H1 (cell line): ENCODE measurements at regions not wholly inside any gene's neighbourhood (a gene's known extent, or its start where the extent isn't known, plus 50 kb on each side); places are given as distances from the start of the nearest gene placed in this dataset.
"Not testable (repeated sequence)": the region's sequence is repeated elsewhere in the genome, so short reads cannot be mapped to it uniquely, and the experiment has no call there.

ENCODE experiments used
- CTCF ChIA-PET: fragments of 300-600 bp; sonication (Branson Sonifier 250); formaldehyde crosslinking; loops from one replicate; lab custom pipeline; 2021; ENCODE audit not compliant: partially characterized antibody; lab: Charles Lee
- POLR2A ChIA-PET: fragments of 300-600 bp; sonication (Branson Sonifier 250); formaldehyde crosslinking; loops from one replicate; lab custom pipeline; 2021; ENCODE audit warnings: inconsistent platforms; ENCODE audit not compliant: partially characterized antibody; lab: Charles Lee
- DNase-seq, 2 experiments: peaks; one replicate each; pipeline versions ENCODE4 v3.0.0 to v3.0.0-alpha.2; 2010 to 2022; ENCODE audit warnings: low spot score in 2 of 2, low read depth in 1 of 2, mixed read lengths in 1 of 2
- FAIRE-seq: peaks from 2 replicates; lab custom pipeline; 2011; peaks lifted over from hg19 to GRCh38; lab: Jason Lieb, UNC
- H2AFZ ChIP-seq: 2 replicates; pipeline ENCODE4 v1.8.1; 2012; ENCODE audit warnings: low read length, inconsistent platforms
- H2AK5ac ChIP-seq: 2 replicates; pipeline ENCODE4 v1.6.1; 2013; ENCODE audit warnings: low read depth, low read length
- H2BK120ac ChIP-seq: replicated peaks from 2 replicates; pipeline ENCODE3; 2013; ENCODE audit warnings: low read depth, low read length, inconsistent platforms
- H2BK12ac ChIP-seq: 2 replicates; pipeline ENCODE4 v1.6.1; 2013; ENCODE audit warnings: low read depth, low read length
- H2BK15ac ChIP-seq: 2 replicates; pipeline ENCODE4 v1.6.1; 2013; ENCODE audit warnings: low read length
- H2BK20ac ChIP-seq: 2 replicates; pipeline ENCODE4 v1.6.1; 2013; ENCODE audit warnings: low read length
- H2BK5ac ChIP-seq: 2 replicates; pipeline ENCODE4 v1.6.1; 2013; ENCODE audit warnings: low read depth, low read length
- H3K14ac ChIP-seq: 2 replicates; pipeline ENCODE4 v1.6.1; 2013; ENCODE audit warnings: inconsistent platforms; ENCODE audit not compliant: insufficient read length
- H3K18ac ChIP-seq: 2 replicates; pipeline ENCODE4 v1.6.1; 2013; ENCODE audit warnings: low read length; ENCODE audit errors: extremely low read depth
- H3K23ac ChIP-seq: 2 replicates; pipeline ENCODE4 v1.6.1; 2013; ENCODE audit warnings: inconsistent platforms; ENCODE audit not compliant: insufficient read length
- H3K23me2 ChIP-seq: 2 replicates; pipeline ENCODE4 v1.6.1; 2013; ENCODE audit warnings: low read depth, low read length
- H3K27ac ChIP-seq: 2 replicates; pipeline ENCODE4 v1.6.1; 2011; ENCODE audit warnings: low read depth, low read length, inconsistent platforms
- H3K27me3 ChIP-seq, 4 experiments: replicated peaks in 1 of 4; 1 replicate in 1 of 4; 2 replicates in 3 of 4; pipeline versions ENCODE4 v1.6.1 to v1.8.1; 2011 to 2013; ENCODE audit warnings: low read length in 3 of 4, mild to moderate bottlenecking in 3 of 4, inconsistent platforms in 2 of 4, mixed read lengths in 2 of 4, moderate library complexity in 1 of 4; ENCODE audit not compliant: control insufficient read depth in 3 of 4, insufficient read depth in 3 of 4; ENCODE audit errors: extremely low read depth in 1 of 4
- H3K36me3 ChIP-seq, 4 experiments: 2 replicates each; pipeline versions ENCODE4 v1.6.1 to v1.8.1; 2011 to 2013; ENCODE audit warnings: mild to moderate bottlenecking in 4 of 4, low read length in 3 of 4, moderate library complexity in 2 of 4, control low read depth in 1 of 4, inconsistent platforms in 1 of 4; ENCODE audit not compliant: insufficient read depth in 4 of 4, control insufficient read depth in 2 of 4
- H3K4ac ChIP-seq: replicated peaks from 2 replicates; pipeline ENCODE3; 2013; ENCODE audit warnings: low read length, low read depth, mixed read lengths, inconsistent platforms; ENCODE audit not compliant: insufficient read length
- H3K4me1 ChIP-seq, 4 experiments: replicated peaks in 1 of 4; 1 replicate in 1 of 4; 2 replicates in 3 of 4; pipeline versions ENCODE4 v1.6.1 to v1.8.1; 2011 to 2013; ENCODE audit warnings: low read length in 3 of 4, inconsistent platforms in 2 of 4, mixed read lengths in 1 of 4; ENCODE audit not compliant: insufficient read depth in 4 of 4, control insufficient read depth in 3 of 4
- H3K4me2 ChIP-seq, 2 experiments: 2 replicates each; pipeline versions ENCODE4 v1.6.1 to v1.8.1; 2011 to 2013; ENCODE audit warnings: low read depth in 2 of 2, low read length in 2 of 2, control low read depth in 1 of 2, inconsistent platforms in 1 of 2, mild to moderate bottlenecking in 1 of 2; ENCODE audit not compliant: insufficient read depth in 1 of 2
- H3K4me3 ChIP-seq, 4 experiments: fragments of 200-600, 300-600 bp in 1 of 4; sonication (generic), shearing (Covaris generic), sonication (Bioruptor Twin) in 1 of 4; 2 replicates each; pipeline versions ENCODE4 v1.5.1 to v1.8.1; 2011 to 2016; ENCODE audit warnings: low read length in 4 of 4, low read depth in 3 of 4, control low read depth in 2 of 4, inconsistent platforms in 2 of 4, mild to moderate bottlenecking in 2 of 4, mixed read lengths in 1 of 4, moderate library complexity in 1 of 4; ENCODE audit not compliant: insufficient read depth in 2 of 4; ENCODE audit errors: extremely low read depth in 1 of 4
- H3K56ac ChIP-seq: replicated peaks from 2 replicates; pipeline ENCODE3; 2013; ENCODE audit warnings: low read depth, mild to moderate bottlenecking, mixed read lengths, low read length, inconsistent platforms; ENCODE audit not compliant: insufficient read length
- H3K79me1 ChIP-seq: 2 replicates; pipeline ENCODE4 v1.6.1; 2013; ENCODE audit warnings: low read depth, low read length, control low read depth
- H3K79me2 ChIP-seq, 2 experiments: 2 replicates each; pipeline versions ENCODE4 v1.6.1 to v1.8.1; 2012 to 2013; ENCODE audit warnings: low read length in 2 of 2, mild to moderate bottlenecking in 2 of 2, inconsistent platforms in 1 of 2; ENCODE audit not compliant: insufficient read depth in 2 of 2, control insufficient read depth in 1 of 2
- H3K9ac ChIP-seq, 4 experiments: replicated peaks in 1 of 4; 1 replicate in 1 of 4; 2 replicates in 3 of 4; pipeline versions ENCODE4 v1.6.1 to v1.8.1; 2011 to 2013; ENCODE audit warnings: low read depth in 3 of 4, low read length in 3 of 4, control low read depth in 2 of 4, mild to moderate bottlenecking in 2 of 4, moderate library complexity in 2 of 4, inconsistent platforms in 1 of 4; ENCODE audit errors: extremely low read depth in 1 of 4
- H3K9me3 ChIP-seq, 2 experiments: 2 replicates each; pipeline versions ENCODE4 v1.6.1 to v1.8.1; 2012 to 2013; ENCODE audit warnings: mild to moderate bottlenecking in 2 of 2, moderate library complexity in 2 of 2, control low read depth in 1 of 2, inconsistent platforms in 1 of 2, low read depth in 1 of 2, low read length in 1 of 2, mixed read lengths in 1 of 2; ENCODE audit not compliant: insufficient read depth in 2 of 2
- H4K20me1 ChIP-seq, 2 experiments: replicated peaks in 1 of 2; 2 replicates each; pipeline versions ENCODE3 to v1.8.1; 2011 to 2013; ENCODE audit warnings: inconsistent platforms in 2 of 2, low read length in 2 of 2, mild to moderate bottlenecking in 1 of 2; ENCODE audit not compliant: insufficient read depth in 2 of 2, control insufficient read depth in 1 of 2
- H4K5ac ChIP-seq: 2 replicates; pipeline ENCODE4 v1.6.1; 2013; ENCODE audit warnings: low read length, low read depth, mixed read lengths, inconsistent platforms; ENCODE audit not compliant: insufficient read length
- H4K8ac ChIP-seq: 2 replicates; pipeline ENCODE4 v1.8.0; 2013; ENCODE audit warnings: mild to moderate bottlenecking, moderate library complexity, low read length, inconsistent platforms; ENCODE audit not compliant: insufficient read depth; ENCODE audit errors: extremely low read depth
- H4K91ac ChIP-seq: replicated peaks from 2 replicates; pipeline ENCODE3; 2013; ENCODE audit warnings: low read length, mixed read lengths, inconsistent platforms; ENCODE audit not compliant: insufficient read length
- WGBS, 2 experiments: shearing (Covaris generic) in 1 of 2; methylation state at CpG; one replicate each; pipeline versions ENCODE4 v1.1.6 to v1.1.7; 2013 to 2015; ENCODE audit warnings: low lambda C conversion rate in 2 of 2, mixed read lengths in 2 of 2, inconsistent platforms in 1 of 2, low coverage in 1 of 2, missing lambda C conversion rate in 1 of 2; ENCODE audit not compliant: insufficient replicate concordance in 2 of 2, insufficient coverage in 1 of 2, insufficient read length in 1 of 2; ENCODE audit errors: extremely low coverage in 1 of 2, missing lambda C conversion rate in 1 of 2; 5-methylcytosine and 5-hydroxymethylcytosine counted together

DNA sequence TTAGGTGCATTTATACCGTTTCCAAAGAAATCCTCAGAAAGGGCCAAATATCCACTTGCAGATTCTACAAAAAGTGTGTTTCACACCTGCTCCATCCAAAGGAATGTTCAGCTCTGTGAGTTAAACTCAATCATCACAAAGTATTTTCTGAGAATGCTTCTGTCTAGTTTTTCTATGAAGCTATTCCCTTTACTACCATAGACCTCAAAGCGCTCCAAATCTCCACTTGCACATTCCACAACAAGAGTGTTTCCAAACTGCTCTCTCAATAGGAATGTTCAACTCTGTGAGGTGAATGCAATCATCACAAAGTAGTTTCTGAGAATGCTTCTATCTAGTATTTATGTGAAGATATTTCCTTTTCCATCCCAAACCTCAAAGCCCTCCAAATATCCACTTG lies 412.7 kb upstream of the WSB1 start:
- POLR2A ChIA-PET, H2AFZ ChIP-seq, FAIRE-seq, H3K4me2 ChIP-seq, H4K20me1 ChIP-seq, H3K4me3 ChIP-seq, H3K4me1 ChIP-seq, H3K9ac ChIP-seq, H3K79me1 ChIP-seq, H3K36me3 ChIP-seq, H2BK12ac ChIP-seq, CTCF ChIA-PET, H3K27me3 ChIP-seq, H4K5ac ChIP-seq, H3K79me2 ChIP-seq, H3K23ac ChIP-seq, H2BK120ac ChIP-seq, H3K27ac ChIP-seq, H3K56ac ChIP-seq, H2BK15ac ChIP-seq, H3K4ac ChIP-seq, DNase-seq, H3K18ac ChIP-seq, H4K8ac ChIP-seq, H2BK20ac ChIP-seq, H2AK5ac ChIP-seq, H3K14ac ChIP-seq, H2BK5ac ChIP-seq, H4K91ac ChIP-seq: not testable (repeated sequence)
- peaks cover 15% of the 10 kb centered on the region; the same call in 1 of the 2 replicates for H3K23me2 ChIP-seq
- peaks cover 12 to 35% of the 10 kb centered on the region in 2 experiments; a peak in 3 of 4 replicates for H3K9me3 ChIP-seq
- no CpG with 5 or more reads among the region's 2 CpGs for WGBS, 2 experiments

DNA sequence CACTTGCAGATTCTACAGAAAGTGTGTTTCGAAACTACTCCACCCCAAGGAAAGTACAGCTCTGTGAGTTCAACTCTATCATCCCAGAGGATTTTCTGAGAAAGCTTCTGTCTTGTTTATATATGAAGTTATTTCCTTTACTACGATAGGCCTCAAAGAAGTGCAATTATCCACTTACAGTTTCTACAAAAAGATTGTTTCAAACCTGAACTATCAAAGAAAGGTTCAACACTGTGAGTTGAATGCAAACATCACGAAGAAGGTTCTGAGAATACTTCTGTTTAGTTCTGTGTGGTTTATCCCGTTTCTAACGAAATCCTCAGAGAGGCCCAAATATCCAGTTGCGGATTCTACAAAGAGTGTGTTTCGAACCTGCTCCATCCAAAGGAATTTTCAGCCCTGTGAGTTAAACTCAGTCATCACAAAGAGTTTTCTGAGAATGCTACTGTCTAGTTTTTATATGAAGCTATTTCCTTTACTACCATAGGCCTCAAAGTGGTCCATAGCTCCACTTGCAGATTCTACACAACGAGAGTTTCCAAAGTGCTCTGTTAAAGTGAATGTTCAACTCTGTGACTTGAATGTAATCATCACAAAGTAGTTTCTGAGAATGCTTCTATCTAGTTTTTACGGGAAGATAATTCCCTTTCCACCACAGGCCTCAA lies 411.7 kb upstream of the WSB1 start:
- CTCF ChIA-PET, H2BK15ac ChIP-seq, H2AK5ac ChIP-seq, H3K4me2 ChIP-seq, H3K27ac ChIP-seq, H4K8ac ChIP-seq, H3K9ac ChIP-seq, DNase-seq, H4K5ac ChIP-seq, FAIRE-seq, H2BK120ac ChIP-seq, H2BK5ac ChIP-seq, H2BK12ac ChIP-seq, H2BK20ac ChIP-seq, H3K79me1 ChIP-seq, POLR2A ChIA-PET, H3K27me3 ChIP-seq, H3K4ac ChIP-seq, H3K4me1 ChIP-seq, H3K56ac ChIP-seq, H3K79me2 ChIP-seq, H3K36me3 ChIP-seq, H4K20me1 ChIP-seq, H2AFZ ChIP-seq, H3K23ac ChIP-seq, H3K14ac ChIP-seq, H3K18ac ChIP-seq, H4K91ac ChIP-seq, H3K4me3 ChIP-seq: not testable (repeated sequence)
- Histone ChIP-seq H3K9me3 (peaks cover 12 to 28% of the 10 kb centered on the region in 2 experiments; a peak in 3 of 4 replicates), H3K23me2 (peaks cover 15% of the 10 kb centered on the region; the same call in 1 of the 2 replicates)
- WGBS, 2 experiments = 86% methylated on average over 1 of the region's 9 CpGs; no CpG with 5 or more reads in 1 of the 2 experiments
